ENCODE measurements at regions not wholly inside any gene's neighbourhood (a gene's known extent, or its start where the extent isn't known, plus 50 kb on each side); places are given as distances from the start of the nearest gene placed in this dataset.

GRCh38 chr1:199283794-199284193 lies 645.0 kb downstream of the PTPRC start:
- no peak for TF ChIP-seq CTCF (IDR thresholded peaks at IDR 0.05; ENCODE audit: low read depth, low read length)
- peak; percentile 49 for DNase-seq (ENCODE audit: low read depth, low spot score)
- H3K4me3 ChIP-seq (ENCODE audit: low read depth, low read length), result no peak overlapping the region
- in situ Hi-C loops (cut with HindIII; ENCODE audit: low sequenced_read_pairs), result no loop called here

- no peak for DNase-seq (ENCODE audit: low read depth, low spot score)
- in situ Hi-C loops (cut with HindIII; ENCODE audit: low sequenced_read_pairs), result no loop called here
- TF ChIP-seq CTCF (IDR thresholded peaks at IDR 0.05; ENCODE audit: low read depth, low read length), result no peak
- H3K4me3 ChIP-seq (ENCODE audit: low read depth, low read length), result no peak overlapping the region
Measured at GRCh38 chr1:199287206-199287605, 648.4 kb downstream of the PTPRC start.

- no peak overlapping the region for H3K4me3 ChIP-seq (ENCODE audit: low read depth, low read length)
- DNase-seq (ENCODE audit: low read depth, low spot score), result no peak
- in situ Hi-C loops (cut with HindIII; ENCODE audit: low sequenced_read_pairs), result no loop called here
- TF ChIP-seq CTCF (IDR thresholded peaks at IDR 0.05; ENCODE audit: low read depth, low read length), result no peak
Measured at GRCh38 chr1:199287647-199288046, 648.8 kb downstream of the PTPRC start.

GRCh38 chr1:199290186-199290585 lies 651.3 kb downstream of the PTPRC start:
- in situ Hi-C loops (cut with HindIII; ENCODE audit: low sequenced_read_pairs), result no loop called here
- H3K4me3 ChIP-seq (ENCODE audit: low read depth, low read length), result no peak overlapping the region
- no peak for DNase-seq (ENCODE audit: low read depth, low spot score)
- TF ChIP-seq CTCF (IDR thresholded peaks at IDR 0.05; ENCODE audit: low read depth, low read length), result no peak

GRCh38 chr1:199291022-199291740 lies 652.3 kb downstream of the PTPRC start:
- no peak for DNase-seq (ENCODE audit: low read depth, low spot score)
- in situ Hi-C loops (cut with HindIII; ENCODE audit: low sequenced_read_pairs), result no loop called here
- no peak for TF ChIP-seq CTCF (IDR thresholded peaks at IDR 0.05; ENCODE audit: low read depth, low read length)
- no peak overlapping the region for H3K4me3 ChIP-seq (ENCODE audit: low read depth, low read length)

GRCh38 chr1:199292896-199293295 lies 654.1 kb downstream of the PTPRC start:
- no peak for DNase-seq (ENCODE audit: low read depth, low spot score)
- no peak overlapping the region for H3K4me3 ChIP-seq (ENCODE audit: low read depth, low read length)
- in situ Hi-C loops (cut with HindIII; ENCODE audit: low sequenced_read_pairs), result no loop called here
- TF ChIP-seq CTCF (IDR thresholded peaks at IDR 0.05; ENCODE audit: low read depth, low read length), result no peak
